B cell (primary cell): ENCODE measurements at regions not wholly inside any gene's neighbourhood (a gene's known extent, or its start where the extent isn't known, plus 50 kb on each side); places are given as distances from the start of the nearest gene placed in this dataset.

Source experiments
- ATAC-seq: fragments of 200-7000 bp; cut with Tn5 transposase; one replicate; pipeline ENCODE4 v1.10.0; 2021; ENCODE audit warnings: low read depth, mild to moderate bottlenecking, moderate number of reproducible peaks, moderate library complexity
- CTCF ChIA-PET: fragments of 350-600 bp; sonication (Branson Sonifier 250); formaldehyde crosslinking; loops from one replicate; lab custom pipeline; 2021; ENCODE audit warnings: antibody characterized with exemption, inconsistent platforms; lab: Charles Lee
- POLR2A ChIA-PET: fragments of 350-600 bp; sonication (Branson Sonifier 250); formaldehyde crosslinking; loops from one replicate; lab custom pipeline; 2021; ENCODE audit warnings: antibody characterized with exemption; lab: Charles Lee
- DNase-seq: peaks from one replicate; pipeline ENCODE4 v3.0.0; 2013
- H2AFZ ChIP-seq: 2 replicates; pipeline ENCODE4 v1.6.1; 2012; ENCODE audit warnings: mild to moderate bottlenecking, low read depth, low read length; ENCODE audit not compliant: insufficient read depth, poor library complexity, severe bottlenecking
- H3K27ac ChIP-seq, 2 donors: 1 replicate in 1 of 2; 2 replicates in 1 of 2; pipeline ENCODE4 v1.5.1; 2012 to 2013; ENCODE audit warnings: low read length in 2 of 2, mild to moderate bottlenecking in 2 of 2, moderate library complexity in 1 of 2
- H3K27me3 ChIP-seq, 4 experiments: fragments of 200-600 bp in 1 of 4; sonication (generic) in 1 of 4; replicated peaks in 1 of 4; 1 replicate in 2 of 4; 2 replicates in 2 of 4; pipeline versions ENCODE4 v1.6.1 to v1.7.0; 2013 to 2016; ENCODE audit warnings: low read length in 3 of 4, mild to moderate bottlenecking in 2 of 4, mixed read lengths in 1 of 4, moderate library complexity in 1 of 4; ENCODE audit not compliant: insufficient read depth in 4 of 4, control insufficient read depth in 3 of 4; ENCODE audit errors: control extremely low read depth in 1 of 4
- H3K36me3 ChIP-seq, 2 experiments: replicated peaks in 1 of 2; 1 replicate in 1 of 2; 2 replicates in 1 of 2; pipeline versions ENCODE4 v1.6.1 to v1.7.1; 2013; ENCODE audit warnings: low read length in 1 of 2; ENCODE audit not compliant: insufficient read depth in 2 of 2, control insufficient read depth in 1 of 2; ENCODE audit errors: control extremely low read depth in 1 of 2, extremely low read depth in 1 of 2
- H3K4me1 ChIP-seq, 2 donors: fragments of 200-600 bp in 1 of 2; sonication (generic) in 1 of 2; 1 replicate in 1 of 2; 2 replicates in 1 of 2; pipeline versions ENCODE4 v1.5.1 to v1.6.1; 2013 to 2017; ENCODE audit warnings: low read length in 2 of 2; ENCODE audit not compliant: control insufficient read depth in 2 of 2, insufficient read depth in 2 of 2
- H3K4me2 ChIP-seq: replicated peaks from 2 replicates; pipeline ENCODE3; 2012; ENCODE audit warnings: mild to moderate bottlenecking, low read depth, low read length; ENCODE audit not compliant: poor library complexity, severe bottlenecking
- H3K4me3 ChIP-seq, 5 experiments: fragments of 200-600 bp in 1 of 5; sonication (generic) in 1 of 5; 1 replicate in 3 of 5; 2 replicates in 2 of 5; pipeline versions ENCODE4 v1.5.1 to v1.7.0; 2011 to 2016; ENCODE audit warnings: low read length in 4 of 5, mild to moderate bottlenecking in 4 of 5, low read depth in 2 of 5, control low read depth in 1 of 5, moderate library complexity in 1 of 5; ENCODE audit not compliant: insufficient read depth in 1 of 5; ENCODE audit errors: control extremely low read depth in 1 of 5, extremely low read depth in 1 of 5
- H3K79me2 ChIP-seq: fragments of 200-600 bp; sonication (generic); one replicate; pipeline ENCODE4 v1.6.0; 2016; ENCODE audit warnings: low read length; ENCODE audit not compliant: control insufficient read depth, insufficient read depth
- H3K9ac ChIP-seq: fragments of 200-600 bp; sonication (generic); 2 replicates; pipeline ENCODE4 v1.6.1; 2017; ENCODE audit warnings: mild to moderate bottlenecking, low read length, moderate library complexity
- H3K9me3 ChIP-seq, 3 donors: one replicate each; pipeline versions ENCODE4 v1.6.1 to v1.7.1; 2013; ENCODE audit warnings: low read length in 2 of 3; ENCODE audit not compliant: control insufficient read depth in 2 of 3, insufficient read depth in 1 of 3; ENCODE audit errors: control extremely low read depth in 1 of 3
- H4K20me1 ChIP-seq: 2 replicates; pipeline ENCODE4 v1.6.0; 2012; ENCODE audit warnings: mild to moderate bottlenecking, low read length; ENCODE audit not compliant: insufficient read depth, control insufficient read depth, poor library complexity, severe bottlenecking
- H3K27ac Mint-ChIP-seq: one replicate; pipeline ENCODE4 v1.8.0; 2021; ENCODE audit warnings: mixed read lengths
- H3K27me3 Mint-ChIP-seq: one replicate; pipeline ENCODE4 v1.8.0; 2021; ENCODE audit warnings: mixed read lengths
- H3K4me1 Mint-ChIP-seq: one replicate; pipeline ENCODE4 v1.8.0; 2021; ENCODE audit warnings: mixed read lengths
- H3K4me3 Mint-ChIP-seq: one replicate; pipeline ENCODE4 v1.8.0; 2021; ENCODE audit warnings: mixed read lengths
- H3K9me3 Mint-ChIP-seq: one replicate; pipeline ENCODE4 v1.8.0; 2022; ENCODE audit warnings: mixed read lengths; ENCODE audit not compliant: insufficient read depth
- EZH2 ChIP-seq: IDR thresholded peaks from 2 replicates; pipeline ENCODE4 v1.6.1; 2012; ENCODE audit warnings: borderline replicate concordance, low read depth, mild to moderate bottlenecking, moderate library complexity, low read length; ENCODE audit not compliant: insufficient read depth, poor library complexity, severe bottlenecking
- WGBS: methylation state at CpG from one replicate; pipeline ENCODE4 v1.1.5; 2013; ENCODE audit warnings: missing lambda C conversion rate; ENCODE audit not compliant: insufficient coverage; 5-methylcytosine and 5-hydroxymethylcytosine counted together
- intact Hi-C: fragments of 100-400 bp; cut with micrococcal nuclease; formaldehyde crosslinking; loops from one replicate; pipeline ENCODE4 v1.10.0; 2022
- TF ChIP-seq, protein P1 (sequence below): fragments of 200-600 bp; IDR thresholded peaks from one replicate; pipeline ENCODE4 v1.8.0; 2022; ENCODE audit warnings: antibody characterized with exemption, mild to moderate bottlenecking

DNA sequence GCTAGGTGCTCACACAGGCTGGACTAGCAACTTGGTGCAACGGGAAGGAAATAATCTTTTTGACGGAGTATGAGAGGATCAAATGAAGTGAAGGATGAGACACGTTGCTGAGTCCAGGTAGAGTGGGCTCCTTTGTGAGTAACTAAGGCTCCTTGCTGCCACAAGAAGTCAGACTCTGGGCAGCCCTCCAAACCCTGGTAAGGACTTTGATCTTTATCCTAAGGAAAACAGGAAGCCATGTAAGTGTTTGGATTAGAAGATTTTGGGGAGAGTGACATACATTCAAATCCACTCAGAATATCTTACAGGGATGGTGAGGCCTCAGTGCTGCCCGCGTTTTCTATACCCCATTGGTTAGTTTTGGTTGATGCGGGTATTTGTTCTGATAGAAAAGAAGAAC is 155.9 kb upstream of the RAG2 start:
- ChIA-PET POLR2A (no interaction called here), CTCF (no interaction called here)
- H3K4me3 ChIP-seq, result no peak overlapping the region
- no peak overlapping the region for H3K27ac ChIP-seq
- H3K4me1 ChIP-seq, result no peaks in the 10 kb centered on the region
- no peak for DNase-seq
- H3K9me3 Mint-ChIP-seq, result no peaks in the 10 kb centered on the region
- H3K9ac ChIP-seq, result no peak overlapping the region
- H3K9me3 ChIP-seq, result no peaks in the 10 kb centered on the region
- 79% methylated on average over 2 of the region's 6 CpGs for WGBS
- no peaks in the 10 kb centered on the region for H4K20me1 ChIP-seq
- no peaks in the 10 kb centered on the region for H3K79me2 ChIP-seq
- peaks cover 0 to 4% (median 0%) of the 10 kb centered on the region in 4 experiments for H3K27me3 ChIP-seq
- H3K27ac Mint-ChIP-seq, result no peak overlapping the region
- TF ChIP-seq, protein P1, sequence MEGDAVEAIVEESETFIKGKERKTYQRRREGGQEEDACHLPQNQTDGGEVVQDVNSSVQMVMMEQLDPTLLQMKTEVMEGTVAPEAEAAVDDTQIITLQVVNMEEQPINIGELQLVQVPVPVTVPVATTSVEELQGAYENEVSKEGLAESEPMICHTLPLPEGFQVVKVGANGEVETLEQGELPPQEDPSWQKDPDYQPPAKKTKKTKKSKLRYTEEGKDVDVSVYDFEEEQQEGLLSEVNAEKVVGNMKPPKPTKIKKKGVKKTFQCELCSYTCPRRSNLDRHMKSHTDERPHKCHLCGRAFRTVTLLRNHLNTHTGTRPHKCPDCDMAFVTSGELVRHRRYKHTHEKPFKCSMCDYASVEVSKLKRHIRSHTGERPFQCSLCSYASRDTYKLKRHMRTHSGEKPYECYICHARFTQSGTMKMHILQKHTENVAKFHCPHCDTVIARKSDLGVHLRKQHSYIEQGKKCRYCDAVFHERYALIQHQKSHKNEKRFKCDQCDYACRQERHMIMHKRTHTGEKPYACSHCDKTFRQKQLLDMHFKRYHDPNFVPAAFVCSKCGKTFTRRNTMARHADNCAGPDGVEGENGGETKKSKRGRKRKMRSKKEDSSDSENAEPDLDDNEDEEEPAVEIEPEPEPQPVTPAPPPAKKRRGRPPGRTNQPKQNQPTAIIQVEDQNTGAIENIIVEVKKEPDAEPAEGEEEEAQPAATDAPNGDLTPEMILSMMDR, result no peak
- TF ChIP-seq EZH2, result no peak
- peaks cover 12% of the 10 kb centered on the region for H3K27me3 Mint-ChIP-seq
- no peaks in the 10 kb centered on the region for H3K4me1 Mint-ChIP-seq
- no peak overlapping the region for H2AFZ ChIP-seq
- no peak for ATAC-seq
- H3K4me3 Mint-ChIP-seq, result no peak overlapping the region
- intact Hi-C loops, result no loop called here
- H3K4me2 ChIP-seq, result no peak overlapping the region
- H3K36me3 ChIP-seq, result no peaks in the 10 kb centered on the region

DNA sequence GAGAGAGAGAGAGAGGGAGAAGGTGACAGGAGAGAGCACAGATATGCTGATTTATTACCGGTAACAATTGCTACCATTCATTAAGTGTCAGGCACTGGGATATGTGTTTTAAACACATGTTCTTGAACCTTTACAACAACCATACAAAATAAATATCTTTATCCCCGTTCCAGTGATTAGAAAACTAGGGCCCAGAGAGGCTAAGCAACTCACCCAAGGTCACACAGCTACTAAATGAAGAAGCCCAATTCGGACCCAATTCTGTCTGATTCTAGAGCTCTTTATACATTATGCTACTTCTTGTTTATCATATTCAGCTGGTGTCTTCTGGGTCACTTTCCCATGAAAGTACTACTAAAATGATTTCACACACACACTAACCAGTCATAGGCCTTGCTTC is 154.0 kb upstream of the RAG2 start:
- Histone ChIP-seq H2AFZ (no peak overlapping the region), H3K79me2 (no peaks in the 10 kb centered on the region), H3K9ac (no peak overlapping the region), H3K36me3 (no peaks in the 10 kb centered on the region), H3K27me3 (peaks cover 0 to 4% (median 2%) of the 10 kb centered on the region in 4 experiments), H3K9me3 (no peaks in the 10 kb centered on the region), H3K4me1 (no peaks in the 10 kb centered on the region), H3K27ac (no peak overlapping the region), H4K20me1 (no peaks in the 10 kb centered on the region), H3K4me3 (no peak overlapping the region), H3K4me2 (no peak overlapping the region)
- Mint-ChIP-seq H3K4me1 (no peaks in the 10 kb centered on the region), H3K4me3 (no peak overlapping the region), H3K27ac (no peak overlapping the region), H3K9me3 (no peaks in the 10 kb centered on the region), H3K27me3 (peaks cover 16% of the 10 kb centered on the region)
- ATAC-seq, result no peak
- WGBS, result 80% methylated on average over 1 of the region's 3 CpGs
- ChIA-PET CTCF (interaction anchor here (1.5 to 2.8 kb wide), 2 partner anchors 16 to 49 kb away, joined by 3 to 15 read pairs; no protein-coding TSS in a partner anchor), POLR2A (no interaction called here)
- no peak for TF ChIP-seq EZH2
- TF ChIP-seq, protein P1, result no peak
- intact Hi-C loops, result no loop called here
- no peak for DNase-seq
